CD4-positive, alpha-beta T cell treated with Interleukin-12 subunit alpha and Interleukin-12 subunit beta, for 1 hour (primary cell): ENCODE measurements at regions not wholly inside any gene's neighbourhood (a gene's known extent, or its start where the extent isn't known, plus 50 kb on each side); places are given as distances from the start of the nearest gene placed in this dataset.

Source experiments
- DNase-seq: peaks from one replicate; pipeline ENCODE4 v3.0.0-alpha.2; 2020

- DNase-seq = no peak
Observed at GRCh38 chr2:174667250-174667860, 69.8 kb upstream of the WIPF1 start.

DNA sequence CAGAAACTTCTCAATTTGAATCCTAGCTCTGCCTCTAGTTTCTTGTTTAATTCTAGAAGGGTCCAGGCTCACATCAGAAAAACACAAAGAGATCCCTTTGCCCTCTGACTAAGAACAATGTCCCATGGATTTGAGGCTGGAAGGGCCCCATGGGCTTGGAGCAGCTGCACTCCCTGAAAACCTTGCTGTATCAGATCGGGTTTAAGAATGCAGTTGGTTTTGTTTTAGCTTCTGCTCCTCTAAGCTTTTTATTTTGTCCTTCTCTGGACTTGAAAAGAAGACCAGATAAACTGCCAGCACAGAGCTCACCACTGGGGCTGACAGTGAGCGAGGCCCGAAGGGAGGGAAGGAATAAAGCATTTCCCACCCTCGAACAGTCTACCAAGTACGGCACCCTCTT lies 69.2 kb upstream of the WIPF1 start:
- DNase-seq = no peak

DNA sequence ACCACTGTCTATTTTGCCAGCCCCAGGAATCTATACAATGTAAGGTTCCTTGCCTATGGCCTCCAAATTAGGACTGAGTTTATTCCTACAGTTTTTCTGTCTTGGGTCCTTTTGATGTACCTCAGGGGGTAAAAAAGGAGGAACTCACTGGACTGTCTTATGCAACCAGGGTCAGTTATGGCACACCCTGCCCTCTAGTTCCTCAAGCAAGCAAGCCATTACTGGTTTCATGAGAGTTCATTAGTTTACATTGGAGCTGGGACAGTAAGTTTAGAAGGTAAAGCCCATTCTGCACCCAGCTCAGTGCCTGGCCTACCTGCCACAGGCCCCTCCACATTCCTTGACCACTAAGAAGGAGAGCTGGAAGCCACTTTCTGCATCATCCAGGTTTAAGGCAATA lies 68.7 kb upstream of the WIPF1 start:
- DNase-seq = no peak

- no peak for DNase-seq
Observed at GRCh38 chr2:174664084-174664759, 66.6 kb upstream of the WIPF1 start.

- no peak for DNase-seq
Observed at GRCh38 chr2:174663550-174663949, 65.9 kb upstream of the WIPF1 start.

- no peak for DNase-seq
Observed at GRCh38 chr2:174662859-174663258, 65.3 kb upstream of the WIPF1 start.

- DNase-seq = no peak
Observed at GRCh38 chr2:174662459-174662858, 64.9 kb upstream of the WIPF1 start.

DNA sequence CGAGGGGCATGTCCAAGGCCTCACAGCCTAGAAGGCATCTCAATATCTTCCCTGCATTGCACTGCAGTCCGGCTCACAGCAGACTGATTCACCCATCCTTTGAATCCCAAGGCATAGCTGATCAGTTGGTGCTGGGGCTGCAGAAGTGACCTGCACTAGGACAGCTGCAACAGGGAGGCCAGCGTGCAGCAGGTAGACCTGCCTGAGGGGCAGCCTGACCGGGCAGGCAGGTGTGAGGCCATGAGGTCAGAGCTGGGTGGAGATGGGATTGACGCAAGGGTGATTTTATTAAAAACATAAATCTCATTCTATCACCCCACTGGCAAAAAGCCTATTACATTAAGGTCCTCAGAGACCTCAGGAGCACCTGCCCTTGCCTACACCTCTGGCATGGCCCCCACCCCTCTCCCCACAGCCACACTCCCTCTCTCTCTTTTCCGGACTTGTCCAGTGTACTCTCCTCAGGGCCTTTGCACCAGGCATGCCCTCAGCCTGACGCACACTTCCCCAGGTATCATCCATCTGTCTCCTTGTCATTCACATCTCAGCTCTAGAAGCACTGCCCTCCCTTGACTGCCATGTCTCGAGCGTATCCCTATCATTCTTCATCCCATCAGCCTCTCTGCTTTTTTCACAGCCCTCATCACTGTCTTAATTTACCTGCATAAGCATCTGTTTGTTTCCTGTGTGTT lies 63.5 kb upstream of the WIPF1 start:
- no peak for DNase-seq

GRCh38 chr2:174659069-174659900 lies 61.7 kb upstream of the WIPF1 start:
- no peak for DNase-seq

DNA sequence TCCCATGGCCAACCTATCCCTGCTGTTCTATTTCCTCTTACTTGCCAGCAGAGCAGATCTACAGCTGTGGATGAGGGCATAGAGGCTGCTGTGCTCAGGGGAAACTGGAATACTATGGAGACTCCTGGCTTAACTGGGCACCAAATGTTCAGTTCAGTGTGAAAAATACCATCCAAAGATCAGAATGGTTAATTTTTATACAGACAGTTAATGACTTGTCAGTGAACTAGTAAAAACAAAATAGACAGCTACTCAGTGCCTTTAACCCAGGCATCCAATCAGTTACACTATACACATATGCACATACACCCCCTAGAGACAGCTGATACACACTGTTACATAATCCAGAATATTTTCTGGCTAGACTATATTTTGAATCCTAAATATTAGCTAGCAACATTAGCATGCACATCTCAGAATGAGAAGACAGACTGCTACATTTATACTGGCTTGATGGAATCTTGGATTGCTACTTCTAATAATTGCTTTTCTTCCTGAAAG lies 59.1 kb upstream of the WIPF1 start:
- no peak for DNase-seq

- DNase-seq = no peak
Observed at GRCh38 chr2:174656035-174656434, 58.4 kb upstream of the WIPF1 start.

DNA sequence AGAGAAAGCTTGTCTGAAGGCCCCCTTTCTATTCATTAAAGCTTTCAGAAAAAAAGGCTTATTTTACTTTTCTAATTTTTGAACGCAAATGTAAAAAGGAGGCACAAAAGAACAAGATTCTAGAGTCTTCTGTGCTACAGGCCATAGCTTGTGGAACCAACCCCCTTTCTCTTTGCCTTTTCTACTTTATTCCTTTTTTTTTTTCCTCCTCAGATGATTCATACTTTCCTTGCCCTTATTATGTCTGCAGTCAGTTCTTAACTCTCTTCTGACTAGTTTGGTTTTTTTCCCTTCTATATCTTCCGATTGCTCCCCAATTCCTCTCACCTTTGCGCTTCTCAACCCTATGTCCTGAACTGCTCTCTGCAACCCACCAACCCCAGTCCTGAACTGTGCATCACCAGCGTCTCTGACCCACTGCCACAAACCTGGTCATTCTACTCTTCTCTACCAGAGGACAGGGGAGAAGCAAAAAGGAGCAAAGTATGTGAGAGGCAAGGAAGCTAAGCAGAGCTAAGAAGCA lies 56.9 kb upstream of the WIPF1 start:
- no peak for DNase-seq

DNA sequence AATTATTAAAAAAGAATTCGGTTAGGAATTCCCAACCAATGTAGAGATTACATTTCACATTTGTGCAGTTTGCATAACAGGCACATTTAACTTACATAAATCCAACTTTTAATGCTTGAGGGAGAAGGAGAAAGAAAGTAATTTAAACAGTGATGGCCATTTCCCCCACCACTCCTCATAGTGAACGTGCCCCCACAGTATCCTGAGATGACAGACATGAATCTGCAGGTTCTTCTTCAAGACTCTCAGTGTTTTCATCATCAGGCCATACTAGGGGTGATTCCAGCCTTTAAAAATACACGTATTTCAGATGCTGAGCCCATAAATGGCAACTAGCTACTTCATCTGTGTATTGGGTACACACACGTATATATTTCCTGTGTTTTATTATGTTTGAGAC lies 51.3 kb upstream of the WIPF1 start:
- no peak for DNase-seq
